Nephron (organoid): ENCODE measurements at regions not wholly inside any gene's neighbourhood (a gene's known extent, or its start where the extent isn't known, plus 50 kb on each side); places are given as distances from the start of the nearest gene placed in this dataset.

Experiments
- H3K27ac Mint-ChIP-seq, 3 experiments: 2 replicates each; pipeline ENCODE4 v1.8.0; 2020; ENCODE audit warnings: mixed read lengths in 3 of 3, mild to moderate bottlenecking in 2 of 3, moderate library complexity in 1 of 3
- H3K27me3 Mint-ChIP-seq: 2 replicates; pipeline ENCODE4 v1.8.0; 2021; ENCODE audit warnings: low read depth, mild to moderate bottlenecking, moderate library complexity, mixed read lengths
- H3K36me3 Mint-ChIP-seq: 2 replicates; pipeline ENCODE4 v1.8.0; 2020; ENCODE audit warnings: low read depth, mixed read lengths
- H3K4me1 Mint-ChIP-seq: 2 replicates; pipeline ENCODE4 v1.8.0; 2020; ENCODE audit warnings: mixed read lengths
- H3K4me3 Mint-ChIP-seq, 3 experiments: 2 replicates each; pipeline ENCODE4 v1.8.0; 2020; ENCODE audit warnings: mild to moderate bottlenecking in 3 of 3, mixed read lengths in 3 of 3, moderate library complexity in 2 of 3
- H3K9me3 Mint-ChIP-seq: 2 replicates; pipeline ENCODE4 v1.8.0; 2020; ENCODE audit warnings: mixed read lengths
- CTCF ChIP-seq, 3 experiments: fragments of 200-600 bp; sonication (generic); IDR thresholded peaks; one replicate each; pipeline ENCODE4 v1.5.0; 2021; ENCODE audit warnings: antibody characterized with exemption in 3 of 3; ENCODE audit not compliant: unreplicated experiment in 3 of 3

- peaks cover 12% of the 10 kb centered on the region for H3K27me3 Mint-ChIP-seq
- peaks cover 11% of the 10 kb centered on the region for H3K36me3 Mint-ChIP-seq
- no peaks in the 10 kb centered on the region for H3K4me1 Mint-ChIP-seq
- peaks cover 50% of the 10 kb centered on the region for H3K9me3 Mint-ChIP-seq
- no peak overlapping the region for H3K27ac Mint-ChIP-seq
- TF ChIP-seq CTCF (IDR thresholded peaks at IDR 0.05; ENCODE audit: unreplicated experiment in 3 of 3): no peak
- no peak overlapping the region for H3K4me3 Mint-ChIP-seq
Observed at GRCh38 chr17:77707546-77707945, 251.0 kb upstream of the TNRC6C start.

- Mint-ChIP-seq H3K9me3 (peaks cover 48% of the 10 kb centered on the region), H3K4me1 (no peaks in the 10 kb centered on the region), H3K27ac (no peak overlapping the region), H3K36me3 (peaks cover 11% of the 10 kb centered on the region), H3K27me3 (peaks cover 11% of the 10 kb centered on the region), H3K4me3 (no peak overlapping the region)
- TF ChIP-seq CTCF (IDR thresholded peaks at IDR 0.05; ENCODE audit: unreplicated experiment in 3 of 3): no peak
Observed at GRCh38 chr17:77708049-77708448, 250.5 kb upstream of the TNRC6C start.

- H3K27ac Mint-ChIP-seq: no peak overlapping the region
- H3K36me3 Mint-ChIP-seq: peaks cover 8% of the 10 kb centered on the region
- H3K4me1 Mint-ChIP-seq: no peaks in the 10 kb centered on the region
- no peak for TF ChIP-seq CTCF (IDR thresholded peaks at IDR 0.05; ENCODE audit: unreplicated experiment in 3 of 3)
- H3K9me3 Mint-ChIP-seq: peaks cover 40% of the 10 kb centered on the region
- peaks cover 11% of the 10 kb centered on the region for H3K27me3 Mint-ChIP-seq
- H3K4me3 Mint-ChIP-seq: no peak overlapping the region
Observed at GRCh38 chr17:77708936-77709335, 249.6 kb upstream of the TNRC6C start.

- Mint-ChIP-seq H3K27me3 (peaks cover 11% of the 10 kb centered on the region), H3K27ac (no peak overlapping the region), H3K4me3 (no peak overlapping the region), H3K9me3 (peaks cover 41% of the 10 kb centered on the region), H3K36me3 (peaks cover 8% of the 10 kb centered on the region), H3K4me1 (no peaks in the 10 kb centered on the region)
- no peak for TF ChIP-seq CTCF (IDR thresholded peaks at IDR 0.05; ENCODE audit: unreplicated experiment in 3 of 3)
Observed at GRCh38 chr17:77709594-77709993, 248.9 kb upstream of the TNRC6C start.

- no peak for TF ChIP-seq CTCF (IDR thresholded peaks at IDR 0.05; ENCODE audit: unreplicated experiment in 3 of 3)
- peaks cover 15% of the 10 kb centered on the region for H3K27me3 Mint-ChIP-seq
- peaks cover 7% of the 10 kb centered on the region for H3K36me3 Mint-ChIP-seq
- no peaks in the 10 kb centered on the region for H3K4me1 Mint-ChIP-seq
- peaks cover 29% of the 10 kb centered on the region for H3K9me3 Mint-ChIP-seq
- no peak overlapping the region for H3K4me3 Mint-ChIP-seq
- H3K27ac Mint-ChIP-seq: no peak overlapping the region
Observed at GRCh38 chr17:77712578-77712977, 245.9 kb upstream of the TNRC6C start.

GRCh38 chr17:77716289-77716926 is 242.1 kb upstream of the TNRC6C start:
- H3K9me3 Mint-ChIP-seq: peaks cover 30% of the 10 kb centered on the region
- no peak overlapping the region for H3K27ac Mint-ChIP-seq
- no peak overlapping the region for H3K4me3 Mint-ChIP-seq
- peaks cover 17% of the 10 kb centered on the region for H3K27me3 Mint-ChIP-seq
- TF ChIP-seq CTCF (IDR thresholded peaks at IDR 0.05; ENCODE audit: unreplicated experiment in 3 of 3): no peak
- H3K36me3 Mint-ChIP-seq: peaks cover 7% of the 10 kb centered on the region
- no peaks in the 10 kb centered on the region for H3K4me1 Mint-ChIP-seq
